Stimulated activated naive B cell treated with anti-CD40 and anti-IgM and Interleukin-4, amounts not matched to agents 10 μg/mL and 1 μg/mL and 100 μg/mL, for 72 hours (primary cell): ENCODE measurements at regions not wholly inside any gene's neighbourhood (a gene's known extent, or its start where the extent isn't known, plus 50 kb on each side); places are given as distances from the start of the nearest gene placed in this dataset.

Experiments used
- ATAC-seq, 2 donors: fragments of 150-1000 bp; cut with Tn5 transposase; replicated peaks; 2 replicates each; pipeline ENCODE4 v1.10.0; 2021; ENCODE audit warnings: moderate library complexity in 1 of 2
- DNase-seq: peaks from one replicate; pipeline ENCODE4 v3.0.0; 2021
- H3K27ac Mint-ChIP-seq: one replicate; pipeline ENCODE4 v1.8.0; 2022; ENCODE audit warnings: mild to moderate bottlenecking, mixed read lengths
- H3K27me3 Mint-ChIP-seq, 2 donors: one replicate each; pipeline ENCODE4 v1.8.0; 2022; ENCODE audit warnings: mixed read lengths in 2 of 2
- H3K36me3 Mint-ChIP-seq, 2 donors: one replicate each; pipeline ENCODE4 v1.8.0; 2022; ENCODE audit warnings: mixed read lengths in 2 of 2, mild to moderate bottlenecking in 1 of 2
- H3K4me1 Mint-ChIP-seq, 2 donors: one replicate each; pipeline ENCODE4 v1.8.0; 2022; ENCODE audit warnings: mixed read lengths in 2 of 2, mild to moderate bottlenecking in 1 of 2
- H3K4me3 Mint-ChIP-seq, 2 donors: one replicate each; pipeline ENCODE4 v1.8.0; 2022; ENCODE audit warnings: mild to moderate bottlenecking in 2 of 2, mixed read lengths in 2 of 2, moderate library complexity in 1 of 2
- H3K9me3 Mint-ChIP-seq, 2 donors: one replicate each; pipeline ENCODE4 v1.8.0; 2022; ENCODE audit warnings: mixed read lengths in 2 of 2, mild to moderate bottlenecking in 1 of 2

DNA sequence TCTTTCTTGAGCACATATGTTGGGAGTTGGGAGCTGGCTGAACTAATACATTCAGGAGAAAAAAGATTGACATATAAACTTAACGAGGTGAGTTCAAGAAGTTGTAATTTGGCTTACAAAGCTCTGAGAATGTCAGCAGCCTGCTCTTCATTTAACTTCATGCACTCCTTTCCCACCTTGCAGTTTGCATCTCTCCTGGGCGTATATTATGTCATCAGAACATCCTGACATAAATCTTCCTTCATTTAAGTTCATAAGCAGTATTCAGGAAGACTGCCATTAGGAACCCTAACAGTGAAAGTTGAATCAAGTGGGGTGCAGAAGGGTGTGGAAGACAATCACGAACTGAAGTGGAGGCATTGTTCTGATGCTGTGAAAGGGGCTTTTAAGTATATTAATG is 288.1 kb downstream of the ARPP21 start:
- H3K4me3 Mint-ChIP-seq = no peak overlapping the region
- ATAC-seq (no peak), DNase-seq (no peak)
- peaks cover 0 to 5% of the 10 kb centered on the region in 2 donors for H3K4me1 Mint-ChIP-seq
- H3K9me3 Mint-ChIP-seq = no peaks in the 10 kb centered on the region
- H3K27me3 Mint-ChIP-seq = no peaks in the 10 kb centered on the region
- no peak overlapping the region for H3K27ac Mint-ChIP-seq
- H3K36me3 Mint-ChIP-seq = no peaks in the 10 kb centered on the region

DNA sequence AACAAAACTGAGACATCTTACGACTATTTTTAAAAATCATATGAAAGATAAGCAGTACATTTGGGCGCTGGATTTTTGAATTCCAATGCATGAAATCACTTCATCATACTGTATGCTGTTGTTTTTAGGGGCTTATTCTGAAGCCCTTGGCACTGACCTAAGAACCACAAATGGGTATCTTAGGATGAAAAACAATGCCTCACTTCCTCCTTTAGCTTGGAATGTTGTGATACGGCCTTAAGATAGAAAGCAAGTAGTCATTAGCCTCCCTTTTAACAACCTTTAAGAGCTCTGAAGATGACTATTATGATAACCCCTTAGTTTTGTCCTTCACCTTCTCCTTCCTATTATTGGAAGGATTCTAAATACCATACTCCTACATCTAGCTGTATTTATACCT is 289.8 kb downstream of the ARPP21 start:
- no peaks in the 10 kb centered on the region for H3K9me3 Mint-ChIP-seq
- H3K36me3 Mint-ChIP-seq = no peaks in the 10 kb centered on the region
- H3K27ac Mint-ChIP-seq = no peak overlapping the region
- DNase-seq (no peak), ATAC-seq (no peak)
- H3K4me1 Mint-ChIP-seq = peaks cover 3 to 10% of the 10 kb centered on the region in 2 donors
- H3K4me3 Mint-ChIP-seq = no peak overlapping the region
- H3K27me3 Mint-ChIP-seq = no peaks in the 10 kb centered on the region

DNA sequence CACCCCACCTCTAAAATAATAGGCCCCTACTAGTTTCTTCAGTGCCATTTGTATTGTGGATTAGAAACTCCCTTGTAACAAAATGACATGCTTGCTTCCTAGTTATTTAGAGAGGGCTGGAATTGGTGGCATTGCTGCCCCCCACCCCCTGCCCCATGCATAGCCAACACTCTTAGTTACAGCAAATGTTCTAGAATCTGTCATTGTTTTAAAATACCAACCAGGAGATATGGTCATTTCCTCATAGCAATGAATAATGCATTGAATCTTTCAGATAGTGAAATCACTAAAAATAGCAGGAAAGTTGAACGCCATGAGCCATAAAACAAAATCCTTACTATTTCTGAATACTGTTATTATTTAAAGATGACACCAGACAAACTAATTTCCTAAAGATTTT is 292.5 kb downstream of the ARPP21 start:
- peaks cover 0 to 3% of the 10 kb centered on the region in 2 donors for H3K27me3 Mint-ChIP-seq
- H3K4me3 Mint-ChIP-seq = no peak overlapping the region
- no peak overlapping the region for H3K27ac Mint-ChIP-seq
- peaks cover 3 to 10% of the 10 kb centered on the region in 2 donors for H3K4me1 Mint-ChIP-seq
- H3K9me3 Mint-ChIP-seq = no peaks in the 10 kb centered on the region
- DNase-seq (no peak), ATAC-seq (no peak)
- no peaks in the 10 kb centered on the region for H3K36me3 Mint-ChIP-seq

DNA sequence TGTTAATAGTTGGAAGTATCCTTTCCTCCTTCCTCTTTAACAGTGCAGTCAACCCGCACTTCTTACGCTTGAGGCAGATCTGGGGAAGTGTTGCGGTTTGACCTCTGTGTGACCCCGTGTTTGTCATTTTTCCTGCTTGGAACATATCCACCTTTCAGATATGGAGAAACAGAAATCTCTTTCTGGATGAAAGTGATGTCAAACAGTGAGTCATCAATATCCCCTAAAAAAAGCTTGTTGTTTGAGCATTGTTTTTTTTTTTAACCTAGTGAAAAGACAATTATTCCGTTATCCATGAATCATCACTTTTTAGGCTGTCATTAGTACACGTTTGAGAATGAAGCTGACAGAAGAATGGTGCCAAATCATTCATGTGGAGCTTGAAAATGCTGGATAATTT is 293.7 kb downstream of the ARPP21 start:
- H3K27ac Mint-ChIP-seq = no peak overlapping the region
- DNase-seq = no peak
- no peaks in the 10 kb centered on the region for H3K9me3 Mint-ChIP-seq
- H3K4me1 Mint-ChIP-seq = peaks cover 3 to 10% of the 10 kb centered on the region in 2 donors
- no peak for ATAC-seq
- no peaks in the 10 kb centered on the region for H3K36me3 Mint-ChIP-seq
- H3K27me3 Mint-ChIP-seq = peaks cover 0 to 3% of the 10 kb centered on the region in 2 donors
- no peak overlapping the region for H3K4me3 Mint-ChIP-seq

DNA sequence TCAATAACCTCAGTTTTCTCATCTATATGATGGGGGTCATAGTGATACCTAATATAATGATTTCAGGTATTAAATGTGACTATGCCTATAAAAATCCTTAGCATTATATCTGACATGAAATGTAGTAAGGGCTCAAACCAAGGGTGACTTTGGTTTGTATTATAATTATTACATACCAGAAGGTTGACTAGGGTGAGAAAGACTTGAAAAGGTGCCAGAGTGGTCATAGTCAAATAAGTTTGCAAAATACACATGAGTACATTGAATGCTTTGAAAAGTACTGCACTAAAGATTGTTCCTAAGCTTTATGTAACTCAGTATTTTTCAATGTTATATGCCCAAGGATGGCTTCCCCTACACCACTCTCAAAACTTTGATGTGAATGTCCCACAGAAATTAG is 297.2 kb downstream of the ARPP21 start:
- no peaks in the 10 kb centered on the region for H3K36me3 Mint-ChIP-seq
- no peak overlapping the region for H3K27ac Mint-ChIP-seq
- H3K4me1 Mint-ChIP-seq = peaks cover 3 to 4% of the 10 kb centered on the region in 2 donors
- no peak for DNase-seq
- ATAC-seq = no peak
- peaks cover 0 to 3% of the 10 kb centered on the region in 2 donors for H3K27me3 Mint-ChIP-seq
- no peaks in the 10 kb centered on the region for H3K9me3 Mint-ChIP-seq
- H3K4me3 Mint-ChIP-seq = no peak overlapping the region

DNA sequence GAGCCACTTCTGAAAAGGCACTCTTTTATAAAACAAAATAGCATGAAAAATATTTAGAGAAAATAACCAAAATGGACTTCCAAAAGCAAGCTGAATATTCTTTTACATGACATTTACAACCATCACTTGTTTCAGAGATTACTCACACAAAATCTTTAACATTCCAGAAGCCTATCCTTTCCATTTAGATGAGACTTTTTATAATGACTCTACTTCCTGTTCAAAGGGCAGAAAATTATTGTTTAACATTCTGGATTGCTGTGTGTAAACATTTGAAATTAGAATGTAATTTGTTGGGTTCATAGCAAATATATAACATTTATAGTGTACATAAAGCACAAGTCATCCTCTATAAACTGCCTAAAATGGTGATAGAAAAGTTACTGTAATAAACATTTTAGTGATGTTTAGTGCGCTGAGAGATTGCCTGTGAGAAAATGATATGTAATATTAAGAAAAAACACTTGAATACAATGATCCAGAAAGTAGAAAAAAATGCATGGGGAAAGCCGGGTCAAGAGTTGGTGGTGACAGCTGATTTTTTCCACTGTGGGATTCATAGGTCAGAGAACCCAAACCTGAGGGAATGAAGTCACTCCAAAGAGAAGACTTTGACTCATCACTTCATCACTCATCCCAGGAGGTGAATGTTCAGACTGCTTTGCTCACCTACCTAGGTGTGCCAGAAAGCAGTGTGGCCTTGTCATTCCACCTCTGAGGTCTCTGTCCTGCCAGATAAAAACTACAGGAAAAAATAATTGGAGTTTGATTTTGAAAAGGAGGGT is 305.8 kb downstream of the ARPP21 start:
- H3K36me3 Mint-ChIP-seq = no peaks in the 10 kb centered on the region
- H3K4me1 Mint-ChIP-seq = no peaks in the 10 kb centered on the region
- no peak overlapping the region for H3K4me3 Mint-ChIP-seq
- DNase-seq (no peak), ATAC-seq (no peak)
- no peaks in the 10 kb centered on the region for H3K9me3 Mint-ChIP-seq
- H3K27ac Mint-ChIP-seq = no peak overlapping the region
- no peaks in the 10 kb centered on the region for H3K27me3 Mint-ChIP-seq

DNA sequence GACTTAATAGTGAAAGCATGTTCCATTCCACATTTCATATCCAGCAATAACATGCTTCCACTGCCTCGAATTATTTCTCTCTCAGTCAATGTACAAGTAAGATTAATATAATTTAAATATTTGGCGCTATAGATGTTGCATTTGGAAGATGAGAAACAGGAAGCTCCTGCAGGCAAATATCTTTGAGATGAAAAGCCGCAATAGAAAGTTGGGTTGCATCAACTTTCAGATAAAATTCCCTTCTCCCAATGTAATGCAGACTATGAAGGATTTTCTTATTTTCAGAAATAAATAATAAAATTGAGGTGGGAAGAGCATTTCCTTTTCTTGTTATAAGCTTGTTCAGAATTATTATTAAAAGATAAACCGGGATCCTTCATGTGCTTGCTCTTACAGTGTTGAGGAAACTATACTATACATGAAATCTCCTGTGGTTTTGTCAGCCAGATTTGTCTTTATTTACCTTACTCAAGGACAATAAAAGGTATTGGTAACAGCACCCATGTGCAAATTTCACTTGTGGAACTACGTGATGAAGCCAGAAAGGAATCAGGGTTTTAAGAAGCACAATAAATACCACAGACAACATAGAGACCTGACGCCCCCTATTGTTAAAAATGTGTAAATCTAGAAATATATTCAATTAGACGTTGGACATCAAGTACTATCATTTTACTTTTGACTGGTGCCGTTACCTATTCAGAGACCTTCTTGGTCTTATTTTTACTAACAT is 307.0 kb downstream of the ARPP21 start:
- H3K9me3 Mint-ChIP-seq = no peaks in the 10 kb centered on the region
- DNase-seq = no peak

DNA sequence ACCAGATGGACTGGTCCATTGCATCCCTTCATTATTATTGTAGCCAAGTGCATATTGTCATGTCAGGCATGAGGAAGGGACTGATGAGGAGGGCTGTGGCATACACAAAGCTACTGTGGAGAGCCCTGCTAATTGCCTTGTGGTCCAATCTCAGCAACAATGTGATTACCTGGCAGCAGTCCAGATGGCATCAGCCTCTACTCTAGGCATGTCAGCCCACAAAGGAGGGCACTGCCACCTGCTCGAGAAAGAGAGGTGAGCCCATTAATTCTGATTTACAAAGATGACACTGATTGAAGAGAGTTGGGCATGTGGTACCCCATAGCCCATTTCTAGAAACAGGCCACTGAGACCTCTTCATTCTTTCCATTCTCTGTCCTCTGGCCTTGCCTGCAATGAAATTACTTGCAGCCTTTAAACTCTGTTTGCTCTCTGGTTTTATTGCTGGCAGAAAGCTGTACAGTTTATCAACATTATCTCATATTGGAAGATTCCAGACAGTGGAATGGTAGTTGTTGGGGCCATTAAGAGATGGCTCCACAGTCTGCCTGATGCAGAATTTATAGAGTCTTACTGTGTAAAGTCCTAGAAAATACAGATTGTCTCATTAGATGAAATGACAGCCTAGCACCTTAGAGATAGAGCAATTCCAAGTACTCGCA is 307.7 kb downstream of the ARPP21 start:
- Mint-ChIP-seq H3K4me3 (no peak overlapping the region), H3K4me1 (no peaks in the 10 kb centered on the region), H3K9me3 (no peaks in the 10 kb centered on the region), H3K27me3 (no peaks in the 10 kb centered on the region), H3K27ac (no peak overlapping the region), H3K36me3 (no peaks in the 10 kb centered on the region)
- ATAC-seq (no peak), DNase-seq (no peak)

More for the DNA sequence above, 307.0 kb downstream of the ARPP21 start:
- no peak for ATAC-seq
- H3K36me3 Mint-ChIP-seq = no peaks in the 10 kb centered on the region
- H3K4me1 Mint-ChIP-seq = no peaks in the 10 kb centered on the region
- no peak overlapping the region for H3K27ac Mint-ChIP-seq
- H3K4me3 Mint-ChIP-seq = no peak overlapping the region
- no peaks in the 10 kb centered on the region for H3K27me3 Mint-ChIP-seq

DNA sequence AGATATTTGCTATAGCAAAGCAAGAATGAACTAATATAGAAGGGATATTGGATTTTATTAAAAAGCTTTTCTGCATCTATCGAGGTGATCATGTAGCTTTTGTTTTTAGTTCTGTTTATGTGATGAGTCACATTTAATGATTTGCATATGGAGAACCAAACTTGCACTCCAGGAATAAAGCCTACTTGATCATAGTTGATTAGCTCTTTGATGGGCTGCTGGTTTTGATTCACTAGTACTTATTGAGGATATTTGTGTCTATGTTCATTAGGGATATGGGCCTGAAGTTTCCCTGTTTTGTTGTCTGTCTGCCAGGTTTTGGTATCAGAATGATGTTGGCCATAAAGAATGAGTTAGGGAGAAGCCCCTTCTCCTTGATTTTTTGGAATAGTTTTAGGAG is 310.7 kb downstream of the ARPP21 start:
- H3K27me3 Mint-ChIP-seq = peaks cover 0 to 6% of the 10 kb centered on the region in 2 donors
- H3K27ac Mint-ChIP-seq = no peak overlapping the region
- no peaks in the 10 kb centered on the region for H3K4me1 Mint-ChIP-seq
- no peaks in the 10 kb centered on the region for H3K9me3 Mint-ChIP-seq
- H3K36me3 Mint-ChIP-seq = no peaks in the 10 kb centered on the region
- ATAC-seq (no peak), DNase-seq (no peak)
- no peak overlapping the region for H3K4me3 Mint-ChIP-seq

DNA sequence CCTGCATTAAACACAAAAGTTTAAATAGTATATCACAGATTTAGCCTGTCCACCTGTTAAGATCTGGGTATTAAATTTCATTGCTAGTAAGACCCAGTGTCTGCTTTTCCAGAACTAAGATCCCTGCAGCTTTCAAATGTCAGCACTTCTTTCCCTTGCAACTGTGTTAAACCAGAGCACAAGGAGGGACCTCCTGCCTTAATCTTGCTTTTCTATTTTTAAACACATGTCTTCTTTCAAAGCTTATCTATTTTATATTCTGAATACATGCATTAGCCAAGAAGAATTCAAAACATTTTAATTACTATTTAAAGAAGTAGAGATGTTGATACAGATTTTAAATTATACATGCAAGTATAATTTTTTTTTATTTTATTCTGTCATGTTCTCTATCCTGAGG is 315.1 kb downstream of the ARPP21 start:
- H3K27me3 Mint-ChIP-seq = peaks cover 0 to 12% of the 10 kb centered on the region in 2 donors
- H3K4me3 Mint-ChIP-seq = no peak overlapping the region
- DNase-seq (no peak), ATAC-seq (no peak)
- H3K36me3 Mint-ChIP-seq = no peaks in the 10 kb centered on the region
- peaks cover 0 to 3% of the 10 kb centered on the region in 2 donors for H3K9me3 Mint-ChIP-seq
- H3K4me1 Mint-ChIP-seq = no peaks in the 10 kb centered on the region
- no peak overlapping the region for H3K27ac Mint-ChIP-seq

DNA sequence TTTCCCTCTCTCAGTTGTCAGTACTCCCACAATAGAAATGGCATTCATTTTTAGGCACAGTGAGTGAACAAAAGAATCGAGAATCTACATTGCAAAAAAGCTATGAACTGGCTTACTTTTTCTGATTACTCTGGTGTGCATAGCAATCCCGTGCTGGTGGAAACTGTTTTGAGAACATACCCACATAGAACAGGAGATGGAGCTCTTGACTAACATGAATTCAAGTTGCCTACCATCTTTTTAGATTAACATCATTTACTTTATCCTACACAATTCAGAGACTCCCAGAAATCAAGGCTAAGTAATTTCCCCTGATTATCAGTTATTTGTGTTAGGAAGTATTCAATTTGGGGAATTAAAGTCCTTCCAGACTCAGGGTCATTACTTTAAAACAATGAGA is 326.6 kb downstream of the ARPP21 start:
- H3K36me3 Mint-ChIP-seq = no peaks in the 10 kb centered on the region
- no peak overlapping the region for H3K27ac Mint-ChIP-seq
- DNase-seq (no peak), ATAC-seq (peak; percentile 42 to 48)
- H3K9me3 Mint-ChIP-seq = no peaks in the 10 kb centered on the region
- H3K27me3 Mint-ChIP-seq = no peaks in the 10 kb centered on the region
- no peak overlapping the region for H3K4me3 Mint-ChIP-seq
- peaks cover 2 to 5% of the 10 kb centered on the region in 2 donors for H3K4me1 Mint-ChIP-seq

DNA sequence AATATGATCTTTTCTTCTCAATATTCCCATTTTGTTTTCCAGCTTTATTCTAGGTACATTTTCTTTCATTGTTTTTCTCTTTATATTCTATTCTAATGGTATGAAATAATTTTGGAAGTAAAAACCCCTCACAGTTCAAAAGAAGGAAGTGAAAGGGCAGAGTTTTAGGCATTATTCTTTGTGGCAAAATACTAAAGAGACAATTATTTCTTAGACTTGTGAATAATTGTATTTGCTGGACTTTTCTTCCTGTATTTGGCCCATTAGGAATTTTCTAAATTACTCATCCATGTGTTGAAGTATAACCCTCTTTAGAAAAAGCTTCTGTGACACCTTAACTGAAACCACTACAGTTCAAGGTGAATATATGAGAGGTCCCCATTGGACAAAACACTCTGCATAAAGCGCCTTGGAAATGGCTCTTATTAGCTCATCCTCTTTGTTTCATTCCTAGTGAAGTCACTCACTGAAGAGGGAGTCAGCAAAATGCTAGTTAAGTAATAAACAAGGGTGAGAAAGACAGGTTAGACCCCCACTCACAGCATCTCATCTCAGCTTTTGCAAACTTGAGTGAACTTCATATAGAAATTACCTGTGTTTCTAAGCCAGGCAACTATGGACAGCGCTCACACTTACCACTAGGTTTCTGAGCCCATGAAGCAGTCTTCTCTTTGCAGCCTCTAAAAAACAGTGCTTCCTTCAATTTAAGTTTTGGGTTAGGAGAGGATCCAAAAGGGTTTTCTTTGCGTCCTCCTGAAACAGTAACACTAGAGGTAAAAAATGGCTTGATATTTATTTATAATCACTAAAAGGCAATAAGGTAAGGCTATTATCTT is 327.5 kb downstream of the ARPP21 start:
- Mint-ChIP-seq H3K27ac (no peak overlapping the region), H3K4me3 (no peak overlapping the region), H3K9me3 (no peaks in the 10 kb centered on the region), H3K36me3 (no peaks in the 10 kb centered on the region), H3K4me1 (peaks cover 2 to 5% of the 10 kb centered on the region in 2 donors), H3K27me3 (no peaks in the 10 kb centered on the region)
- no peak for DNase-seq
- ATAC-seq = peak; percentile 48 to 55

DNA sequence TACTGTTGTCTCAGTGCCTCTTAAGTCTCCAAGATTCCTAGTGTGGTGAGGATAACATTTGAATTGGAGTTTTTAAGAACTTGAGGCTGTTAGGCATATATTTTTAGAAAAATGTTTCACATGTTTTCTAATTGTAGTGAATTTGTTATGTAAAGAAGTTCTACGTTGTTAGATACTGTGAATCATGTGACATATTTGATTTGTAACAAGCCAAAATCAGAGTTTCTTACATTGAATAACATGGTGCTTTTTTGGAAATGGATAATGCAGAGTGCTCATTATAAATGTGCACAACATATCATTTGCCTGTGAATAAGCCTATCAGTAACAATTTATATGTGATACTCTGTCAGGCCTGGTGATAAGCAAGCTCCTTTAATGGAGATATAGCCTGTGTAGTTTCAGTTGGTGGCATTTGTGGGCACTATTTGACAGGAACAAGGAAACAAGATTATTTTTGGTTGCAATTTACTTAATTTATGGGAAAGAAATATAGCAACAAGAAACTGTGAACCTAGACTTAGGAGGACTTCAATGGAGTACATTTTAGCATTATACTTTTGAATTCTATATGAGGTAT is 328.8 kb downstream of the ARPP21 start:
- H3K27ac Mint-ChIP-seq = no peak overlapping the region
- no peak for ATAC-seq
- no peaks in the 10 kb centered on the region for H3K36me3 Mint-ChIP-seq

DNA sequence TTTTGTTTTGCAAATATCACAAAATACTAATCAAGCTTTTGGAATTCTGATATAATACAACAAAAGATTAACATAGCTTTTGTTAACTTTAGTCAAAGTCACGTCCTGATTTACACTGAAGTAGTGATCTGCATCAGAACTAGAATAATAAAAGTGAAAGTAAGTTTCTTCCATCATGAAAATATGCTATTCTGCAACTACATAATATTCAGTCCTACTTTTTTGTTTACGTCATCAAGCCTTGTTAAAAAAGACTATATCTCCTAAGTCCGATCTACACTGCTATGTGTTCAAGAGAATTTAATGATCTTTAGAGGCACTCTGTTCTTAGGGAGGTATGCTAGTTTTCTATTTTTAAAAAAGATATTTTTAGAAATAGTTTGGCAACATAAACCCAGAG is 330.1 kb downstream of the ARPP21 start:
- H3K4me3 Mint-ChIP-seq = no peak overlapping the region
- no peak for DNase-seq
- H3K9me3 Mint-ChIP-seq = no peaks in the 10 kb centered on the region

More for the DNA sequence above, 328.8 kb downstream of the ARPP21 start:
- Mint-ChIP-seq H3K4me3 (no peak overlapping the region), H3K4me1 (peaks cover 2 to 5% of the 10 kb centered on the region in 2 donors), H3K9me3 (no peaks in the 10 kb centered on the region), H3K27me3 (peaks cover 0 to 6% of the 10 kb centered on the region in 2 donors)
- DNase-seq = no peak

More for the DNA sequence above, 330.1 kb downstream of the ARPP21 start:
- Mint-ChIP-seq H3K27me3 (peaks cover 0 to 6% of the 10 kb centered on the region in 2 donors), H3K27ac (no peak overlapping the region), H3K36me3 (no peaks in the 10 kb centered on the region), H3K4me1 (peaks cover 2 to 5% of the 10 kb centered on the region in 2 donors)
- no peak for ATAC-seq
